T-helper 2 cell treated with Interferon-gamma antibody and Interleukin-4, amounts not matched to agents 5 μg/mL and 100 μg/mL, for 36 hours (primary cell): ENCODE measurements at regions not wholly inside any gene's neighbourhood (a gene's known extent, or its start where the extent isn't known, plus 50 kb on each side); places are given as distances from the start of the nearest gene placed in this dataset.
A peak's percentile ranks its signal among the peaks of the same experiment; 100 is the strongest.
"Not testable (repeated sequence)": the region's sequence is repeated elsewhere in the genome, so short reads cannot be mapped to it uniquely, and the experiment has no call there.

ENCODE experiments used
- DNase-seq: peaks from one replicate; pipeline ENCODE4 v3.0.0; 2021; ENCODE audit warnings: low spot score
- H3K27ac Mint-ChIP-seq: one replicate; pipeline ENCODE4 v1.8.0; 2021; ENCODE audit warnings: mild to moderate bottlenecking, mixed read lengths
- H3K27me3 Mint-ChIP-seq: one replicate; pipeline ENCODE4 v1.8.0; 2021; ENCODE audit warnings: low read depth, mixed read lengths
- H3K36me3 Mint-ChIP-seq: one replicate; pipeline ENCODE4 v1.8.0; 2021; ENCODE audit warnings: low read depth, mixed read lengths
- H3K4me1 Mint-ChIP-seq: one replicate; pipeline ENCODE4 v1.8.0; 2021; ENCODE audit warnings: low read depth, mixed read lengths
- H3K4me3 Mint-ChIP-seq: one replicate; pipeline ENCODE4 v1.8.0; 2022; ENCODE audit warnings: mild to moderate bottlenecking, moderate library complexity, mixed read lengths
- H3K9me3 Mint-ChIP-seq: one replicate; pipeline ENCODE4 v1.8.0; 2021; ENCODE audit warnings: mixed read lengths

DNA sequence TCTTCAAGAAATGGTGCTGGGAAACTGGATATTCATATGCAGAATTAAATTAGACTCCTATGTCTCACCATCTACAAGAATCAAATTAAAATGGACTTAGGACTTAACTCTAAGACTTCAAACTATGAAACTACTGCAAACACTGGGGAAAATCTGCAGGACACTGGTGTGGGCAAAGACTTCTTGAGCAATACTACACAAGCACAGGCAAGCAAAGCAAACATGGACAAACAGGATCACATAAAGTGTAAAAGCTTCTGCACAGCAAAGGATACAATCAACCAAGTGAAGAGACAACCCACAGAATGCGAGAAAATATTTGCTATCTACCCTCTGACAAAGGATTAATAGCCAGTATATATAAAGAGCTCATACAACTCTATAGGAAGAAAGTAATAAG, 1161.1 kb upstream of the CITED2 start:
- Mint-ChIP-seq H3K27ac (no peak overlapping the region), H3K4me3 (no peak overlapping the region), H3K4me1 (no peaks in the 10 kb centered on the region), H3K9me3 (peaks cover 17% of the 10 kb centered on the region), H3K27me3 (peaks cover 11% of the 10 kb centered on the region), H3K36me3 (no peaks in the 10 kb centered on the region)
- DNase-seq, result no peak

- no peak overlapping the region for H3K4me3 Mint-ChIP-seq
- peaks cover 11% of the 10 kb centered on the region for H3K27me3 Mint-ChIP-seq
- peaks cover 17% of the 10 kb centered on the region for H3K9me3 Mint-ChIP-seq
- no peaks in the 10 kb centered on the region for H3K4me1 Mint-ChIP-seq
- DNase-seq, result no peak
- H3K36me3 Mint-ChIP-seq, result no peaks in the 10 kb centered on the region
- H3K27ac Mint-ChIP-seq, result no peak overlapping the region
Measured at GRCh38 chr6:140533526-140533925, 1159.1 kb upstream of the CITED2 start.

GRCh38 chr6:140504776-140505175, 1130.3 kb upstream of the CITED2 start:
- no peaks in the 10 kb centered on the region for H3K36me3 Mint-ChIP-seq
- no peaks in the 10 kb centered on the region for H3K9me3 Mint-ChIP-seq
- no peaks in the 10 kb centered on the region for H3K4me1 Mint-ChIP-seq
- DNase-seq, result no peak
- no peak overlapping the region for H3K27ac Mint-ChIP-seq
- H3K4me3 Mint-ChIP-seq, result no peak overlapping the region
- H3K27me3 Mint-ChIP-seq, result no peaks in the 10 kb centered on the region

- Mint-ChIP-seq H3K27me3 (no peaks in the 10 kb centered on the region), H3K9me3 (no peaks in the 10 kb centered on the region), H3K27ac (no peak overlapping the region), H3K36me3 (no peaks in the 10 kb centered on the region), H3K4me3 (no peak overlapping the region), H3K4me1 (no peaks in the 10 kb centered on the region)
- DNase-seq, result no peak
Measured at GRCh38 chr6:140500849-140501248, 1126.4 kb upstream of the CITED2 start.

- H3K4me3 Mint-ChIP-seq, result no peak overlapping the region
- no peak for DNase-seq
- H3K27me3 Mint-ChIP-seq, result no peaks in the 10 kb centered on the region
- H3K27ac Mint-ChIP-seq, result no peak overlapping the region
- H3K36me3 Mint-ChIP-seq, result no peaks in the 10 kb centered on the region
- no peaks in the 10 kb centered on the region for H3K9me3 Mint-ChIP-seq
- H3K4me1 Mint-ChIP-seq, result no peaks in the 10 kb centered on the region
Measured at GRCh38 chr6:140499607-140500006, 1125.2 kb upstream of the CITED2 start.

DNA sequence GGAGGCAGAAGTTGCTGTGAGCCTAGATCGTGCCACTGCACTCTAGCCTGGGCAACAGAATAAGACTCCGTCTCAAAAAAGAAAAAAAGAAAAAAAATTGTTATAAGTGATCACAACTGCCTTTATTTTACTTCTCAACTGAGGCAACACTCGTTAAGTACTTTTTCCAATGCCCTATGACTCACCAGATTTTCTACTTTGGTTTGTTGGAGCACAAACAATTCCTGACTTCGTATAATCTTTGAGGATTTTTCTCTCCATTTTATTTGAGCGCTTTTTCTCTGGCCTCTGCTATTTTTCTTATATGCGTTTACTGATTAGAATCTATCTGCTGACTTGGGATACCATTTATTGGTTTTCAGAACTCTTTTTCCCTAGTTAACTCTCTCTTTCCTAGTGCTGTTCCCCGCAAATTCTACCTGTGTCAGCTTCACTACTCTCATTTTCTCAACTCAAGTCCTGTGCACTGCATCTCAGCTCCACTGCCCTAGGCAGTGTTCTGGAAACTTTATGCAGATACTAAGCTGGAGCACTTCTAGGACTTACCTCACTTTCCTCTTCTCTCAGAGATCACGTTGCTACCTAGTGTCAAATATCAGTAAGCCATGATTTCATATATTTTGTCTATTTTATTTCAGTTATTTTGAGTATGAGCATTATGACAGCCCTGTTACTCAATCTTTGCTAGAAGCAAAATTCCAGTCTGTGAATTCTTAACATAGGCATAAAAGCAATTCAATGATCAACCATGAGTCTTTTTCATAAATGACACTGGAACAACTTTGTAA, 1120.1 kb upstream of the CITED2 start:
- H3K4me1 Mint-ChIP-seq, result no peaks in the 10 kb centered on the region
- no peak overlapping the region for H3K4me3 Mint-ChIP-seq
- no peak for DNase-seq
- no peaks in the 10 kb centered on the region for H3K36me3 Mint-ChIP-seq
- no peaks in the 10 kb centered on the region for H3K27me3 Mint-ChIP-seq
- H3K9me3 Mint-ChIP-seq, result no peaks in the 10 kb centered on the region
- no peak overlapping the region for H3K27ac Mint-ChIP-seq

GRCh38 chr6:140493470-140493869, 1119.0 kb upstream of the CITED2 start:
- DNase-seq, H3K4me3 Mint-ChIP-seq, H3K4me1 Mint-ChIP-seq, H3K27ac Mint-ChIP-seq, H3K27me3 Mint-ChIP-seq, H3K9me3 Mint-ChIP-seq, H3K36me3 Mint-ChIP-seq: not testable (repeated sequence)

DNA sequence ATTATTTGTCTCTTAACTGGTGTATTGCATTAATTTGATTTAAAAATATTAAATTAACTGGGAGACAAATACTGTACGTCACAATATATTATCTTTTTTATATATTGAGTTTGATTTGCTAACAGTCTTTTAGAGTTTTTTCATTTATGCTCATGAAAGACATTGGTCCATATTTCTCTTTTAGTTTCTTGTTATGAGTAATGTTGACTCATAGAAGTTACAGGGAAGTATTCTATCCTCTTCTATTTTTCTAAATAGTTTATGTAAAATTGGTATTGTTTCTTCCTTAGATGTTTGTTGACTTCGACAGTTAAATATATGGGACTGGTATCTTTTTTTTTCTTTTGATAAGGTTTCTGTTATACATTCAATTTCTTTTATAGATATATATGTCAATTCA, 1115.6 kb upstream of the CITED2 start:
- no peak overlapping the region for H3K27ac Mint-ChIP-seq
- H3K36me3 Mint-ChIP-seq, result no peaks in the 10 kb centered on the region
- no peaks in the 10 kb centered on the region for H3K4me1 Mint-ChIP-seq
- H3K4me3 Mint-ChIP-seq, result no peak overlapping the region
- no peaks in the 10 kb centered on the region for H3K27me3 Mint-ChIP-seq
- no peak for DNase-seq
- H3K9me3 Mint-ChIP-seq, result peaks cover 5% of the 10 kb centered on the region

GRCh38 chr6:140487586-140487985, 1113.1 kb upstream of the CITED2 start:
- H3K4me3 Mint-ChIP-seq, result no peak overlapping the region
- no peak for DNase-seq
- H3K27me3 Mint-ChIP-seq, result no peaks in the 10 kb centered on the region
- no peaks in the 10 kb centered on the region for H3K36me3 Mint-ChIP-seq
- H3K27ac Mint-ChIP-seq, result no peak overlapping the region
- H3K4me1 Mint-ChIP-seq, result no peaks in the 10 kb centered on the region
- H3K9me3 Mint-ChIP-seq, result peaks cover 5% of the 10 kb centered on the region

DNA sequence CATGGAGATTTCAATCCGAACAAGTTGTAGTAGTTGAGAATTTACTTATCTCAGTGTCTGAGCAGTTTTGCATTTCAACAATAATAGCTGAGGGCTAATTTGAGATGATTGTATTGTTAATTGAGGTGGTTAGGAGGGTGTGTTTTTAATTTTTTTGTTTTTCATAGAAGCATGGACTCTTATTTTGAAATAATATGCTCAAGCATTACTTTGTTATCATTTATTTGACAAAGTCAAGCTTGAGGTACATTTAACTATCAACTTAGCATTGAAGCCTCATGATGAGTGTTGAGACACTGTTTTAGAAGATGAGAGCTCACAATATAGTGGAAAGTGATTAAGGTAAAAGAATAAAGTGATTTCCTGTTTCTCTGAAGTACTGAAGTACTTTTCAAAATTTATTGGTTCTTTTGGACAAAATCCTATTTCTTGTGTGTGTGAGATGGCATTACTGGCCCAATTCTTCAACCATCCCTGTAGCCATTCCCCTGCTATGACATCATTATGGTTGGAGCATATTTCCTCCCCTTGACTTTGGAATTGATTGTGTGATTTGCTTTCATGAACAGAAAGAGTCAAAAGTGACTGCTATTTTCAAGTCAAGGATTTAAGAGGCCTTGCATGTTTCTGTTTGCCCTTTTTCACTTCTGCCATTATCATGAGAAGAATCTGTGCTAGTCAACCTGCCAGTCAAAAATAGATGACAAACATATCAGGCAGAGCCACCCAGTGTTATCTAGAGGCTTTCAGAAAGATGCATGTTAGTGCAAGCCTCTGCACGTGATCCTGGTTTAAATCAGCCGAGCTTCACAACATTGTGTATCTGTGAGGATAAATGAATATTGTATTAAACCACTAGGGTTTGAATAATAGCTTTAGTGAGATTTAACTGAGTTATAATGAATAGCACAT, 1112.3 kb upstream of the CITED2 start:
- H3K27ac Mint-ChIP-seq, result no peak overlapping the region
- H3K4me1 Mint-ChIP-seq, result no peaks in the 10 kb centered on the region
- H3K4me3 Mint-ChIP-seq, result no peak overlapping the region
- no peaks in the 10 kb centered on the region for H3K36me3 Mint-ChIP-seq
- no peaks in the 10 kb centered on the region for H3K27me3 Mint-ChIP-seq
- DNase-seq, result no peak
- peaks cover 5% of the 10 kb centered on the region for H3K9me3 Mint-ChIP-seq

- DNase-seq, result peak; percentile 10
- no peaks in the 10 kb centered on the region for H3K36me3 Mint-ChIP-seq
- H3K27ac Mint-ChIP-seq, result no peak overlapping the region
- no peaks in the 10 kb centered on the region for H3K27me3 Mint-ChIP-seq
- H3K4me3 Mint-ChIP-seq, result no peak overlapping the region
- no peaks in the 10 kb centered on the region for H3K4me1 Mint-ChIP-seq
- peaks cover 5% of the 10 kb centered on the region for H3K9me3 Mint-ChIP-seq
Measured at GRCh38 chr6:140485740-140486449, 1111.4 kb upstream of the CITED2 start.

DNA sequence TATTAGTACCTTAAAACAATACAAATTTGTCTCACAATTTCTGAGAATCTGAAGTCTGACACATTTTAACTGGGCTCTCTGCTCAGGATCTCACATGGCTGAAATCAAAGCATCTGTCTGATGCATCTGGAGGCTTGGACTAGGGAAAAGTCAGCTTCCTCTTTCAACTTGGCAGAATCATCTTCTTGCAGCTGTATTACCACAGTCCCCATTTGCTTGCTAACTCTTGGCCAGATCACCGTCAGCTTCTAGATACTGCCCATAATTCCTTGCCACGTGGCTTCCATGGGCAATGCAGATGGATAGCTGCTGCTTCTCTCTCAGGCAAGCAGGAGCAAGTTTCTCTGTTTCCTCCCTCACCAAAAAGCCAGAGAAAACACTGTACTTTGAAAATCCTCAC, 1106.4 kb upstream of the CITED2 start:
- H3K4me3 Mint-ChIP-seq, result no peak overlapping the region
- DNase-seq, result no peak
- no peaks in the 10 kb centered on the region for H3K36me3 Mint-ChIP-seq
- no peaks in the 10 kb centered on the region for H3K4me1 Mint-ChIP-seq
- no peaks in the 10 kb centered on the region for H3K27me3 Mint-ChIP-seq
- no peaks in the 10 kb centered on the region for H3K9me3 Mint-ChIP-seq
- no peak overlapping the region for H3K27ac Mint-ChIP-seq

DNA sequence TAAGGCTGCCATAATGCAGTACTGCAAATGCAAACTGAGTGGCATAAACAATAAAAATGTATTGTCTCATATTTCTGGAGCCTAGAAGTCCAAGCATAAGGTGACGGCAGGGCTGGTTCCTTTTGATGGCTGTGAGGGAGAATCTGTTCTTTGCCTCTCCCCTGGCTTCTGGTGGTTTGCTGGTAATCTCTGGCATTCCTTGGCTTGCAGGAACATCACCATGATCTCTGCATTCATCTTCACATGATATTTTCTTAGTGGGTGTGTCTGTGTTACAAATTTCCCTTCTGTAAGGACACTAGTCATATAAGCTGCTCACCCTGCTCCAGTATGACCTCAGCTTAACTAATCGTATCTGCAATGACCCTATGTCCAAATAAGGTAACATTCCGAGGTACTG, 1104.2 kb upstream of the CITED2 start:
- no peaks in the 10 kb centered on the region for H3K27me3 Mint-ChIP-seq
- no peaks in the 10 kb centered on the region for H3K9me3 Mint-ChIP-seq
- H3K4me1 Mint-ChIP-seq, result no peaks in the 10 kb centered on the region
- no peaks in the 10 kb centered on the region for H3K36me3 Mint-ChIP-seq
- H3K27ac Mint-ChIP-seq, result no peak overlapping the region
- no peak overlapping the region for H3K4me3 Mint-ChIP-seq
- DNase-seq, result no peak

DNA sequence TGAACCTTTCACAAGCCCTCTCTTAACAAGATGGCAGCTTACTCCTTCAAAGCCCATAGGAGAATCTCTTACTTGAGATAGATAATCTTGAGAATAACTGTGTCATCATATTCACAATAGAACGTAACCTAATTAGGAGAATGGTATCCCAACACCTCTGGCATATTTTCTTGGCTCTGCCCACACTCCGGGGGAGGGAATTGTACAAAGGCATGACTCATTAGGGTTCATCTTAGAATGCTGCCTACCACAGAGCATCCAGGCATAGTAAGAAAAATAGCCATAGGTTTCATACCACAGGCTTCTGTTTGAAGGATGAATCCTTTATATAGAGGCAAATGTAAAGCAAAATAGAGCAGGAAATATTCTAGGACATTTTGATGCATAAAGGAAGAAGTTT, 1100.6 kb upstream of the CITED2 start:
- no peaks in the 10 kb centered on the region for H3K36me3 Mint-ChIP-seq
- H3K27ac Mint-ChIP-seq, result no peak overlapping the region
- no peak for DNase-seq

More for the DNA sequence above, 1100.6 kb upstream of the CITED2 start:
- Mint-ChIP-seq H3K4me1 (no peaks in the 10 kb centered on the region), H3K4me3 (no peak overlapping the region), H3K9me3 (no peaks in the 10 kb centered on the region), H3K27me3 (no peaks in the 10 kb centered on the region)
